MCF 10A (cell line): ENCODE measurements at regions not wholly inside any gene's neighbourhood (a gene's known extent, or its start where the extent isn't known, plus 50 kb on each side); places are given as distances from the start of the nearest gene placed in this dataset.
A peak's percentile ranks its signal among the peaks of the same experiment; 100 is the strongest.

Experiments
- BruUV-seq: library from RNA; stranded (reverse); fragments of 400-500 nt; replicated peaks from 2 replicates; lab custom pipeline; 2021; lab: Mats Ljungman, UMichigan
- CTCF ChIA-PET: fragments of 300-600 bp; sonication (Branson Sonifier 250); formaldehyde crosslinking; extraction: SDS; loops from one replicate; lab custom pipeline; 2021; ENCODE audit warnings: antibody characterized with exemption, inconsistent platforms; lab: Yijun Ruan, JAX
- POLR2A ChIA-PET: fragments of 300-600, 350-650 bp; sonication (Branson Sonifier 250); formaldehyde crosslinking; extraction: SDS; loops from one replicate; lab custom pipeline; 2020; ENCODE audit warnings: antibody characterized with exemption, inconsistent platforms; lab: Yijun Ruan, JAX
- DNase-seq: peaks from one replicate; pipeline ENCODE4 v3.0.0-alpha.2; 2018; ENCODE audit not compliant: unreplicated experiment
- H3K27ac Mint-ChIP-seq: one replicate; pipeline ENCODE4 v1.8.0; 2022; ENCODE audit warnings: mild to moderate bottlenecking, low read depth, mixed read lengths; ENCODE audit not compliant: unreplicated experiment
- H3K27me3 Mint-ChIP-seq: one replicate; pipeline ENCODE4 v1.8.0; 2022; ENCODE audit warnings: mixed read lengths; ENCODE audit not compliant: insufficient read depth, unreplicated experiment
- H3K36me3 Mint-ChIP-seq: one replicate; pipeline ENCODE4 v1.8.0; 2022; ENCODE audit warnings: mild to moderate bottlenecking, moderate library complexity, mixed read lengths; ENCODE audit not compliant: insufficient read depth, unreplicated experiment
- H3K4me1 Mint-ChIP-seq: one replicate; pipeline ENCODE4 v1.8.0; 2022; ENCODE audit warnings: mixed read lengths; ENCODE audit not compliant: insufficient read depth, unreplicated experiment
- H3K4me3 Mint-ChIP-seq: one replicate; pipeline ENCODE4 v1.8.0; 2022; ENCODE audit warnings: mild to moderate bottlenecking, moderate library complexity, mixed read lengths; ENCODE audit not compliant: unreplicated experiment
- H3K9me3 Mint-ChIP-seq: one replicate; pipeline ENCODE4 v1.8.0; 2022; ENCODE audit warnings: mixed read lengths; ENCODE audit not compliant: unreplicated experiment
- CTCF ChIP-seq: fragments of 200-600 bp; IDR thresholded peaks from one replicate; pipeline ENCODE4 v1.8.0; 2022; ENCODE audit warnings: antibody characterized with exemption, mild to moderate bottlenecking; ENCODE audit not compliant: unreplicated experiment
- intact Hi-C: fragments of 100-400 bp; cut with micrococcal nuclease; formaldehyde crosslinking; loops from 2 replicates; pipeline ENCODE4 v1.14.1; 2022

DNA sequence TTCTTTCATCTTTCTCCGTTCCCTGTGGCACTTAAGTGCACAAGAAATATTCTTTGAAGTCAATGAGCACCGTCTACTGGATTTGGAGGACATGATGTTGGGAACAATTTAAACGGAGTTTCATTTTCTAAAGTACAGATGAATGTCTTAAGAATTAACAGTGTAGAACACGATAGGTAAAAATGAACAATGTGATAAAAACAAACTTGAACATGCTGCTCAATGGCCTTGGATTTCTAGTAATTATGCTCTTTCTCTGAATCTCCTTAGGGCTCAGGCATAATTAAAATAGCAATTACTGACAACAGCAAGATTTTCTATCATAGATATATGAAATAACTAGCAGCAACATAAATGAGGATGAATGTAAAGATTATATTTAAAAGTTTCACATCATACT, 142.2 kb upstream of the CDH6 start:
- Mint-ChIP-seq H3K9me3 (no peaks in the 10 kb centered on the region), H3K4me1 (peaks cover 6% of the 10 kb centered on the region), H3K36me3 (no peaks in the 10 kb centered on the region), H3K27me3 (no peaks in the 10 kb centered on the region), H3K27ac (no peak overlapping the region), H3K4me3 (no peak overlapping the region)
- ChIA-PET CTCF (no interaction called here), POLR2A (no interaction called here)
- intact Hi-C loops = no loop called here
- TF ChIP-seq CTCF = no peak
- BruUV-seq = no TSS peak
- DNase-seq = no peak

- H3K27ac Mint-ChIP-seq = no peak overlapping the region
- TF ChIP-seq CTCF = no peak
- no peaks in the 10 kb centered on the region for H3K9me3 Mint-ChIP-seq
- no TSS peak for BruUV-seq
- intact Hi-C loops = no loop called here
- DNase-seq = no peak
- no peak overlapping the region for H3K4me3 Mint-ChIP-seq
- ChIA-PET POLR2A (no interaction called here), CTCF (no interaction called here)
- peaks cover 6% of the 10 kb centered on the region for H3K4me1 Mint-ChIP-seq
- no peaks in the 10 kb centered on the region for H3K36me3 Mint-ChIP-seq
- H3K27me3 Mint-ChIP-seq = no peaks in the 10 kb centered on the region
Observed at GRCh38 chr5:31049936-31050704, 143.4 kb upstream of the CDH6 start.

- CTCF ChIA-PET = no interaction called here
- intact Hi-C loops = no loop called here
- H3K27ac Mint-ChIP-seq = no peak overlapping the region
- no peaks in the 10 kb centered on the region for H3K27me3 Mint-ChIP-seq
- no peaks in the 10 kb centered on the region for H3K36me3 Mint-ChIP-seq
- POLR2A ChIA-PET = no interaction called here
- no peaks in the 10 kb centered on the region for H3K9me3 Mint-ChIP-seq
- BruUV-seq = no TSS peak
- DNase-seq = no peak
- H3K4me3 Mint-ChIP-seq = no peak overlapping the region
- peaks cover 6% of the 10 kb centered on the region for H3K4me1 Mint-ChIP-seq
- TF ChIP-seq CTCF = no peak
Observed at GRCh38 chr5:31049461-31049860, 144.0 kb upstream of the CDH6 start.

DNA sequence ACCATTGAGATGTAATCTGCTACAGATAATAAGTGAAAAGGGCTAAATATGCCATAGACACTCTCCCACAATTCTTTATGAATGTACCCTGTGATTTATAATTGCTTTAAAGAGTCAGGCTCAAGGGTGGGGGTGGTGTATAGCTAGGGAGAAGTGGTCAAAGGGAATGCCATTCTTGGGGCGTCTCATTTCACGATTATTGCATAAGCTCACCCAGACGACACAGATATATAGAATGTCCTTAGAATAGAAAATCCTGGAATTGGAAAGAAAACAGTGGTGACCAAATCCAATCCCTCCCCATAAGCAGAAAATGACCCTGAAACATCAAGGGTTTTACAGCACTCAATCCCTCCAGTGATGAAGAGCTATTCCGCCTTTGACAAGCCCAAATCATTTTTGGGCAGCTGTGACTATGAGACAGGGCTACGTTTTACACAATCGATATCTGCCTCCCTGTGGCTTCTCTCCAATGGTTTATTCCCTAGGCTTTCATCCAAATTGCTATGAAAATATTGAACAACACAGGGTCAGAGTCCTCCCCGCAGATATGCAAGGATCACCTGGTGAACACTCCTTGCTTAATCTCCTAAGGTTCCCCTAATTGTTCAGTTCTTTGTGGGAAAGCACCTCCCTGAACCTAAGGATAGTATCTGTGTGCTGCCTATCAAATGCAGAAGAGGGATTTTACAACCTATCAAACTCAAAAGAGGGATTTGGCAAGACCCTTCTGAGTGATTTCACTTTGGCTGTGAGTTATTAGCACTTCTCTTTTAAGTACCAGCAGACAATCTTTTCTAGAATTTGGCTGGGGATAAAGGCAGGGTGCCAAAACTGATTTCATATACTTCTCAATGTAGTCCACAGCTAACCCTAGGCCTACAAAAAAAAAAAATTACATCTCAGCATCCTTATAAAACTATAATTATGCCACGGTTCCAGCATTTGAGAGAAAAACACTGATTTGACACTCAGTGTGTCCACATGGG, 144.9 kb upstream of the CDH6 start:
- no peaks in the 10 kb centered on the region for H3K9me3 Mint-ChIP-seq
- ChIA-PET POLR2A (no interaction called here), CTCF (no interaction called here)
- intact Hi-C loops = no loop called here
- no peaks in the 10 kb centered on the region for H3K27me3 Mint-ChIP-seq
- no peak overlapping the region for H3K27ac Mint-ChIP-seq
- no TSS peak for BruUV-seq
- peak; percentile 4 for DNase-seq
- H3K4me3 Mint-ChIP-seq = no peak overlapping the region
- H3K4me1 Mint-ChIP-seq = peaks cover 6% of the 10 kb centered on the region
- H3K36me3 Mint-ChIP-seq = no peaks in the 10 kb centered on the region
- no peak for TF ChIP-seq CTCF
